Neural crest cell (in vitro differentiated cells): ENCODE measurements at regions not wholly inside any gene's neighbourhood (a gene's known extent, or its start where the extent isn't known, plus 50 kb on each side); places are given as distances from the start of the nearest gene placed in this dataset.

Experiments used
- DNase-seq: peaks from one replicate; pipeline ENCODE4 v3.0.0; 2021; ENCODE audit warnings: low read depth, mixed read lengths, low spot score
- H3K27ac Mint-ChIP-seq: one replicate; pipeline ENCODE4 v1.8.0; 2021; ENCODE audit warnings: mild to moderate bottlenecking, mixed read lengths; ENCODE audit not compliant: unreplicated experiment
- H3K27me3 Mint-ChIP-seq: 2 replicates; pipeline ENCODE4 v1.8.0; 2021; ENCODE audit warnings: low read depth, mild to moderate bottlenecking, mixed read lengths
- H3K36me3 Mint-ChIP-seq: 2 replicates; pipeline ENCODE4 v1.8.0; 2021; ENCODE audit warnings: low read depth, mild to moderate bottlenecking, mixed read lengths
- H3K4me1 Mint-ChIP-seq: 2 replicates; pipeline ENCODE4 v1.8.0; 2021; ENCODE audit warnings: mixed read lengths
- H3K4me3 Mint-ChIP-seq: one replicate; pipeline ENCODE4 v1.8.0; 2021; ENCODE audit warnings: mild to moderate bottlenecking, mixed read lengths
- H3K9me3 Mint-ChIP-seq: 2 replicates; pipeline ENCODE4 v1.8.0; 2021; ENCODE audit warnings: mixed read lengths
- TF ChIP-seq, protein P1 (sequence below): fragments of 200-600 bp; sonication (generic); conservative IDR thresholded peaks from 2 replicates; pipeline ENCODE4 v1.5.0; 2021; ENCODE audit warnings: antibody characterized with exemption, mild to moderate bottlenecking

DNA sequence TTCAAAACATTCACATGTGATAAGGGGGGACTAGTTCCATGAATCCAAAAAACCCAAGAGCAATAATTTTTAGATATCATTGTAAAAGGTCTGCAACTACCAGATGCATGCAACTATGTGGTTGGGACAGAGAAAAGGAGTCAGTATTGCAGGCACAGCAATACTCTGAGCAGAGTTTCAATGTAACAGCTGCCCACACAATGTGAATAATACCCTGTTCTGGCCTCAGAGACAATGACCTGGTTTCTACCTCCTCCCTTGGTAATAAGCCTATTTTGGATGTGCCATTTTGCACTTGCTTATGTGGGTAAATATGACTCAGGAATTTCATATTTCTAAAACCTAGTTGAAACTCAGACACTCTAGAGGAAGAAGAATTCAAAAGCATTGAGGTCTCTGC is 194.8 kb upstream of the RASGEF1B start:
- Mint-ChIP-seq H3K4me3 (no peak overlapping the region), H3K27me3 (no peaks in the 10 kb centered on the region), H3K27ac (no peak overlapping the region), H3K4me1 (no peaks in the 10 kb centered on the region), H3K9me3 (no peaks in the 10 kb centered on the region), H3K36me3 (no peaks in the 10 kb centered on the region)
- no peak for DNase-seq
- TF ChIP-seq, protein P1, sequence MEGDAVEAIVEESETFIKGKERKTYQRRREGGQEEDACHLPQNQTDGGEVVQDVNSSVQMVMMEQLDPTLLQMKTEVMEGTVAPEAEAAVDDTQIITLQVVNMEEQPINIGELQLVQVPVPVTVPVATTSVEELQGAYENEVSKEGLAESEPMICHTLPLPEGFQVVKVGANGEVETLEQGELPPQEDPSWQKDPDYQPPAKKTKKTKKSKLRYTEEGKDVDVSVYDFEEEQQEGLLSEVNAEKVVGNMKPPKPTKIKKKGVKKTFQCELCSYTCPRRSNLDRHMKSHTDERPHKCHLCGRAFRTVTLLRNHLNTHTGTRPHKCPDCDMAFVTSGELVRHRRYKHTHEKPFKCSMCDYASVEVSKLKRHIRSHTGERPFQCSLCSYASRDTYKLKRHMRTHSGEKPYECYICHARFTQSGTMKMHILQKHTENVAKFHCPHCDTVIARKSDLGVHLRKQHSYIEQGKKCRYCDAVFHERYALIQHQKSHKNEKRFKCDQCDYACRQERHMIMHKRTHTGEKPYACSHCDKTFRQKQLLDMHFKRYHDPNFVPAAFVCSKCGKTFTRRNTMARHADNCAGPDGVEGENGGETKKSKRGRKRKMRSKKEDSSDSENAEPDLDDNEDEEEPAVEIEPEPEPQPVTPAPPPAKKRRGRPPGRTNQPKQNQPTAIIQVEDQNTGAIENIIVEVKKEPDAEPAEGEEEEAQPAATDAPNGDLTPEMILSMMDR, result no peak

DNA sequence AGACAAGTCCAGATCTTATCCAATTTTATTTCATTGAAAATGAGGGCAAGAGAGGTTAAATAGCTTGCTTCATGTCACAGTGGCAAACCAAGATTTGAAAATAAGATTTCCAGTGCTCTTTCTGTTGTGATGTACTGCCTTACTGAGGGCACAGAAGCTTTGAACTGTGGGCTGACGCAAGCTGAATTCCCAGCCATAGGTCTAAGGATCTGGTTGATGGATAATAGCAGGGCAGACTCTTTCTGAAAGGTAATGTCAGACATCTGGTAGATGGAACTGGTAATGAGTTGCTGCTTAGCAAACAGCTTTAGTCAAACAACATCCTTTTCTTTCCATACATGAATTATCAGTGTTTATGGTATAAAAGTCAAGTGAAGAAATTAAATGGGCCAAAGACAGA is 193.9 kb upstream of the RASGEF1B start:
- no peak overlapping the region for H3K27ac Mint-ChIP-seq
- H3K9me3 Mint-ChIP-seq, result no peaks in the 10 kb centered on the region
- no peaks in the 10 kb centered on the region for H3K36me3 Mint-ChIP-seq
- H3K4me1 Mint-ChIP-seq, result no peaks in the 10 kb centered on the region
- no peak overlapping the region for H3K4me3 Mint-ChIP-seq
- TF ChIP-seq, protein P1, result no peak
- H3K27me3 Mint-ChIP-seq, result no peaks in the 10 kb centered on the region
- no peak for DNase-seq

DNA sequence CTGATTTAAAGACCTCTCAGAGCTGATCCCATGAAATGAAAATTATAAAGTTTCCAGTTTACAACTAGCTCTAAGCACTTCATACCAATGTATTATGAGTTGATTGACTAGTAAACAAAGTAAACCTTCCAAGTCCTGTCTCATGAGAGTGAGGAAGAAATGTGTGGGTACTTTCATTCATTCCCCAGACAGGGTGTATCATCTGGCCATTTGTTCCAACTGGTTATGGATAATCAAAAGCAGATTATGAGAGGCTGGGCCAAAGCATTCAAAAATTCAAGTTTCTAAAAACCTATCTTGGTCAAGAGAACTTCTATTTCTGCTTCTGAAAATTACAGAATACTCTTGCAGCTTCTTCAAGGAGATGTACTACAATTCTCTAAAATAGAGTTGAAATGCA is 193.3 kb upstream of the RASGEF1B start:
- TF ChIP-seq, protein P1, result no peak
- Mint-ChIP-seq H3K27ac (no peak overlapping the region), H3K9me3 (no peaks in the 10 kb centered on the region), H3K36me3 (no peaks in the 10 kb centered on the region), H3K27me3 (no peaks in the 10 kb centered on the region), H3K4me1 (no peaks in the 10 kb centered on the region), H3K4me3 (no peak overlapping the region)
- DNase-seq, result no peak

DNA sequence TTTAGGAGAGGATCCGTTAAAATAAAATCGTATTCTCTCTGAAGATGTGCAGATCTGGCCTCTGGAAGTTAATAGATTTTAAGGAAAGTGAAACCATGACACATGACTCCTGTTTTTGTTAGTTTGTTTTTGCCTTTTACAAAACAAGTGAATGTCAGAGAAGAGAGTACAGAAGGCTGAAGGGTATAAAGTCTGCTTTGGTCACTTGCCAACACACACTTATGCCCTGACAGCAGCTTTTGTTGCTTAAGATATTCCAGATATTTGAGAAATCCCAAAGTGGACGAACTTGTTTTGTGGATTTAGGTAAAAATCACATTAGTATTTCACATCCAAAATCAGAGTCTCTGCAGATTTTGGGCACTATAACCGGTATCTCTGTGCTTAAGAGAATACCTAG is 192.4 kb upstream of the RASGEF1B start:
- DNase-seq, result no peak
- Mint-ChIP-seq H3K9me3 (no peaks in the 10 kb centered on the region), H3K4me3 (no peak overlapping the region), H3K36me3 (no peaks in the 10 kb centered on the region), H3K27me3 (no peaks in the 10 kb centered on the region), H3K4me1 (no peaks in the 10 kb centered on the region), H3K27ac (no peak overlapping the region)
- TF ChIP-seq, protein P1, result no peak

DNA sequence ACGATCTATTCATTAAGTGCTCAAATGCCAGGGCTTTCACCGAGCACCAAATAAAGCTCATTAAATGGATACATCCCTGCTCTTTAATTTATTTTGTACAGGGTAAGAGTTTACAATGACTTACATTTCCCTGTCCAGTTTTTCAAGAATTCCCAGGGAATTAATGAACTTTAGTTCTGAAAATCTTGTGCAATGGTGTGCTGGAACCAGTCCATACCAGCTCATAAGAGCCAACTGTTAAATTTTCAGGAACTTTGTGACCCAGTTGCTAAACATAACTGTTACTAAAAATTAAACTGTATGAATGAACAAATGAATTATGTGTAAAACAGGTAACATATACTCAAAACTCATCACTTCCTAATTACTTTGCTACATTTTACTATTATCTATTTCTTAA is 191.7 kb upstream of the RASGEF1B start:
- TF ChIP-seq, protein P1, result no peak
- Mint-ChIP-seq H3K4me3 (no peak overlapping the region), H3K4me1 (no peaks in the 10 kb centered on the region)

DNA sequence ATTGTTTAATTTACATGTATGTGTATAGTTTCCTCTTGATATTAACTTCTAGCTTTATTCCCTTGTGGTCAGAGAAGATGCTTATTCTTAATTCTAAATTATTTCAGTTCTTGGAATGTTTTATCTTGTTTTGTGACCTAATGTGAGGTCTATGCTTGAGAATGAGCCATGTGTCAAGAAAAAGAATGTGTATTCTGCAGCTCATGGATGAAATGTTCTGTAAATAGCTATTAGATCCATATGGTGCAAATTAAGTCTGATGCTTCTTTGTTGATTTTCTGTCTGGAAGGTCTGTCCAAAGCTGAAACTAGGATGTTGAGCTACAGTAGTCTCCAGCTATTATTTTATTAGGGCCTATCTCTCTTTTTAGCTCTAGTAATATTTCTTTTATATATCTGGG is 187.3 kb upstream of the RASGEF1B start:
- no peaks in the 10 kb centered on the region for H3K27me3 Mint-ChIP-seq
- TF ChIP-seq, protein P1, result no peak
- no peak for DNase-seq
- peaks cover 11% of the 10 kb centered on the region for H3K9me3 Mint-ChIP-seq
- H3K4me1 Mint-ChIP-seq, result no peaks in the 10 kb centered on the region
- no peak overlapping the region for H3K4me3 Mint-ChIP-seq
- no peaks in the 10 kb centered on the region for H3K36me3 Mint-ChIP-seq
- H3K27ac Mint-ChIP-seq, result no peak overlapping the region

More for the DNA sequence above, 191.7 kb upstream of the RASGEF1B start:
- no peaks in the 10 kb centered on the region for H3K36me3 Mint-ChIP-seq
- DNase-seq, result no peak
- H3K9me3 Mint-ChIP-seq, result no peaks in the 10 kb centered on the region
- H3K27ac Mint-ChIP-seq, result no peak overlapping the region
- H3K27me3 Mint-ChIP-seq, result no peaks in the 10 kb centered on the region
